HepG2 (cell line): ENCODE measurements at regions not wholly inside any gene's neighbourhood (a gene's known extent, or its start where the extent isn't known, plus 50 kb on each side); places are given as distances from the start of the nearest gene placed in this dataset.

Experiments
- ELK4 ChIP-seq: sonication (generic); formaldehyde crosslinking; IDR thresholded peaks from 2 replicates; pipeline ENCODE4 v1.9.0; 2021; ENCODE audit warnings: missing genetic modification reagents, borderline replicate concordance
- FOXK2 ChIP-seq: fragments of 450-650 bp; IDR thresholded peaks from 2 replicates; pipeline ENCODE4 v1.6.1; 2016
- HDAC1 ChIP-seq: sonication (generic); formaldehyde crosslinking; IDR thresholded peaks from 2 replicates; pipeline ENCODE4 v1.5.1; 2020; ENCODE audit warnings: mild to moderate bottlenecking, missing genetic modification reagents
- NFKBIZ ChIP-seq: IDR thresholded peaks from 2 replicates; pipeline ENCODE4 v1.6.1; 2018; ENCODE audit warnings: missing genetic modification reagents, missing compliant biosample characterization
- TFDP1 ChIP-seq: IDR thresholded peaks from 2 replicates; pipeline ENCODE4 v1.6.1; 2016; ENCODE audit warnings: missing compliant biosample characterization, missing genetic modification reagents, borderline replicate concordance
- ZBTB34 ChIP-seq: sonication (generic); formaldehyde crosslinking; IDR thresholded peaks from 2 replicates; pipeline ENCODE4 v1.8.0; 2022; ENCODE audit warnings: mild to moderate bottlenecking, missing genetic modification reagents
- ZFP37 ChIP-seq: sonication (generic); formaldehyde crosslinking; IDR thresholded peaks from 2 replicates; pipeline ENCODE4 v1.4.0; 2020; ENCODE audit warnings: missing genetic modification reagents, borderline replicate concordance
- ZNF546 ChIP-seq: sonication (generic); formaldehyde crosslinking; conservative IDR thresholded peaks from 2 replicates; pipeline ENCODE4 v1.8.1; 2023; ENCODE audit warnings: mild to moderate bottlenecking, missing genetic modification reagents
- ZNF547 ChIP-seq: sonication (generic); formaldehyde crosslinking; IDR thresholded peaks from 2 replicates; pipeline ENCODE4 v1.5.1; 2020; ENCODE audit warnings: mild to moderate bottlenecking, missing genetic modification reagents
- ZNF878 ChIP-seq: sonication (generic); formaldehyde crosslinking; IDR thresholded peaks from 2 replicates; pipeline ENCODE4 v1.8.1; 2023; ENCODE audit warnings: mild to moderate bottlenecking, missing genetic modification reagents, moderate library complexity
- ZSCAN29 ChIP-seq: sonication (generic); formaldehyde crosslinking; conservative IDR thresholded peaks from 2 replicates; pipeline ENCODE4 v1.4.0; 2020; ENCODE audit warnings: mild to moderate bottlenecking, missing genetic modification reagents
- TF ChIP-seq, protein P1 (sequence below): sonication (generic); formaldehyde crosslinking; IDR thresholded peaks from 2 replicates; pipeline ENCODE4 v1.8.0; 2022; ENCODE audit warnings: missing genetic modification reagents, mild to moderate bottlenecking, borderline replicate concordance
- TF ChIP-seq, protein P2 (sequence below): fragments of 450-650 bp; IDR thresholded peaks from 2 replicates; pipeline ENCODE4 v1.6.1; 2017

- TF ChIP-seq ELK4 (CRISPR knock-in tag) (no peak), ZNF547 (CRISPR knock-in tag) (no peak), HDAC1 (CRISPR knock-in tag) (no peak), ZNF546 (CRISPR knock-in tag) (no peak), ZNF878 (no peak), ZBTB34 (CRISPR knock-in tag) (no peak), FOXK2 (no peak), ZFP37 (CRISPR knock-in tag) (no peak), ZSCAN29 (CRISPR knock-in tag) (no peak), TFDP1 (no peak), NFKBIZ (CRISPR knock-in tag) (no peak)
- TF ChIP-seq, protein P1, sequence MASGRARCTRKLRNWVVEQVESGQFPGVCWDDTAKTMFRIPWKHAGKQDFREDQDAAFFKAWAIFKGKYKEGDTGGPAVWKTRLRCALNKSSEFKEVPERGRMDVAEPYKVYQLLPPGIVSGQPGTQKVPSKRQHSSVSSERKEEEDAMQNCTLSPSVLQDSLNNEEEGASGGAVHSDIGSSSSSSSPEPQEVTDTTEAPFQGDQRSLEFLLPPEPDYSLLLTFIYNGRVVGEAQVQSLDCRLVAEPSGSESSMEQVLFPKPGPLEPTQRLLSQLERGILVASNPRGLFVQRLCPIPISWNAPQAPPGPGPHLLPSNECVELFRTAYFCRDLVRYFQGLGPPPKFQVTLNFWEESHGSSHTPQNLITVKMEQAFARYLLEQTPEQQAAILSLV (CRISPR knock-in tag): no peak
- TF ChIP-seq, protein P2, sequence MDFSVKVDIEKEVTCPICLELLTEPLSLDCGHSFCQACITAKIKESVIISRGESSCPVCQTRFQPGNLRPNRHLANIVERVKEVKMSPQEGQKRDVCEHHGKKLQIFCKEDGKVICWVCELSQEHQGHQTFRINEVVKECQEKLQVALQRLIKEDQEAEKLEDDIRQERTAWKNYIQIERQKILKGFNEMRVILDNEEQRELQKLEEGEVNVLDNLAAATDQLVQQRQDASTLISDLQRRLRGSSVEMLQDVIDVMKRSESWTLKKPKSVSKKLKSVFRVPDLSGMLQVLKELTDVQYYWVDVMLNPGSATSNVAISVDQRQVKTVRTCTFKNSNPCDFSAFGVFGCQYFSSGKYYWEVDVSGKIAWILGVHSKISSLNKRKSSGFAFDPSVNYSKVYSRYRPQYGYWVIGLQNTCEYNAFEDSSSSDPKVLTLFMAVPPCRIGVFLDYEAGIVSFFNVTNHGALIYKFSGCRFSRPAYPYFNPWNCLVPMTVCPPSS: no peak
These were observed 242.2 kb downstream of the EMX2 start (continued) for GRCh38 chr10:117784776-117785175.
